ENCODE measurements at regions not wholly inside any gene's neighbourhood (a gene's known extent, or its start where the extent isn't known, plus 50 kb on each side); places are given as distances from the start of the nearest gene placed in this dataset.
"Not testable (repeated sequence)": the region's sequence is repeated elsewhere in the genome, so short reads cannot be mapped to it uniquely, and the experiment has no call there.

- not testable (repeated sequence) for TF ChIP-seq POLR2AphosphoS5 (IDR thresholded peaks at IDR 0.05; ENCODE audit: low read depth, low read length); POLR2A (IDR thresholded peaks at IDR 0.05; ENCODE audit: low read depth, low read length); TAF1 (IDR thresholded peaks at IDR 0.05; ENCODE audit: borderline replicate concordance, low read depth, low read length)
Observed at GRCh38 chr1:144105006-144105405, 133.2 kb upstream of the FAM72C start.

Measured in GM12892 (cell line).